ENCODE measurements at regions not wholly inside any gene's neighbourhood (a gene's known extent, or its start where the extent isn't known, plus 50 kb on each side); places are given as distances from the start of the nearest gene placed in this dataset.
"Not testable (repeated sequence)": the region's sequence is repeated elsewhere in the genome, so short reads cannot be mapped to it uniquely, and the experiment has no call there.

DNA sequence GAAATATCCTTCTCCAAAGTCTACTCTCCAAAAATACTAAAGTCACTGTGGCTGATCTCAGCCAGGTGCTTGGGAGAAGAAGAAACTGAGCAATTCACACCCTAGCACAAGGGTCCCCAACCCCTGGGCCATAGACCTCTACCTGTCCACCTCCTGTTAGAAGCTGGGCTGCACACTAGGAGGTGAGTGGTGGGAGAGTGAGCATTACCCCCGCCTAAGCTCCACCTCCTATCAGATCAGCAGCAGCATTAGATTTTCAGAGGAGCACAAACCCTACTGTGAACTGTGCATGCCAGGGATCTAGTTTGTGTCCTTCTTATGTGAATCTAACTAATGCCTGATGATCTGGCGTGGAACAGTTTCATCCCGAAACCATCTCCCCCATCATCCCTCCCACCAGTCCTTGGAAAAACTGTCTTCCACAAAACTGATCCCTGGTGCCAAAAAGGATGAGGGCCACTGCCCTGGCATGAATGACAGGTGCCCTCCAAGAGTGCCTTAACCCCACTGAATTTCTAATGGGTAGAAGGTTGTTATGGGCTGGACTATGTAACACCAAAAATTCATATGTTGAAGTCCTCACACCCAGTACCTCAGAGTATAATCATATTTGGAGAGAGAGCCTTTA, 109.2 kb upstream of the CDYL start:
- H3K9me3 ChIP-seq (ENCODE audit: control insufficient read depth in 1 of 2, low read length in 2 of 2): no peaks in the 10 kb centered on the region
- no peaks in the 10 kb centered on the region for H3K27me3 ChIP-seq (ENCODE audit: control insufficient read depth in 1 of 2, insufficient read depth in 2 of 2, low read length in 2 of 2)
- H3K36me3 ChIP-seq (ENCODE audit: control insufficient read depth in 1 of 2, insufficient read depth in 2 of 2, low read length in 2 of 2): no peaks in the 10 kb centered on the region
- H3K4me1 ChIP-seq (ENCODE audit: control insufficient read depth in 1 of 2, insufficient read depth in 2 of 2, low read length in 2 of 2): no peaks in the 10 kb centered on the region
- H3K27ac ChIP-seq (ENCODE audit: low read depth, low read length): no peak overlapping the region
- H3K9ac ChIP-seq (ENCODE audit: low read depth in 1 of 2, low read length in 2 of 2): no peak overlapping the region
- H3K4me3 ChIP-seq (ENCODE audit: low read depth in 1 of 2, low read length in 2 of 2): no peak overlapping the region

DNA sequence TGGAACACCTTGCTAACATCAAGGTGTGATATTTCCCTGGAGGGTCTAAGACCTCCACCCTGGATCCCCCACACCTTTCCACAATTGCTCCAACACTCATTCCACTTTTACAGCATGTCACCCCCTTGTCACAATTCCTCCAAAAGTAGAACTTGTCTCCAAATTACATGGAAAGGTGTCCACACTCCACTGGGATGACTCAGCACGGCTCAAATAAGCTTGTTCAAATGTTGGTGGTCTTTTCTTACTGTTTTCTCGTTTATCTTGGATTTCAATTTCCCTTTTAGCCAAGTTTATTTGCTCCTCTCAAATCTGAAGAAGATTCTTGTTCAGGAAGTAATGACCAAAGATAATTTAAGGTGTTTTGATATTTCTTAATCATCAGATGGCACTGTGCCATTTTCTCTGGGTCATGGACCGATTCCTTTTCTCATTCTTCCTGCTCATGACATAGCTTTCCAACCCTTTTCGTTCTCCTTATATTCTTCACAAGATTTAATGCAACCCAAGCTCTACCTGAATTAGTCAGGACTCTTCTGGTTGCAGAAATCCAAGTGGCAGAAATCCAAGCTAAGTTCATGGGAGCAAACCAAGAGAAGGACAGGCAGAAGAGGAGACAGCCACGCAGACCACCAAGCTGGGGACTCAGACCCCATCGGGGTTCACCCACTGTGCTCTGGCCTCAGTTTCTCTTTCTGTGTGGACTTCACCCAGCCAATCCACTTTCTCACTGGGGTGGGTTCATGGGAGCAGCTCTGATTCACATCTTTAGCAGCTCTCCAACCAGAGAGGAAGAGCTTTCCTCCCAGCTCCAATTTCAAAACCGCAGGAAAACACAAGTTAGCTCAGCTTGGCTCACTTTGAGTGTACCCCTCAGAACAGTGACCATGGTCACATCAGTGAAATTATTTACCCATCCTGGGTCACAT, 110.5 kb upstream of the CDYL start:
- no peaks in the 10 kb centered on the region for H3K4me1 ChIP-seq (ENCODE audit: control insufficient read depth in 1 of 2, insufficient read depth in 2 of 2, low read length in 2 of 2)

DNA sequence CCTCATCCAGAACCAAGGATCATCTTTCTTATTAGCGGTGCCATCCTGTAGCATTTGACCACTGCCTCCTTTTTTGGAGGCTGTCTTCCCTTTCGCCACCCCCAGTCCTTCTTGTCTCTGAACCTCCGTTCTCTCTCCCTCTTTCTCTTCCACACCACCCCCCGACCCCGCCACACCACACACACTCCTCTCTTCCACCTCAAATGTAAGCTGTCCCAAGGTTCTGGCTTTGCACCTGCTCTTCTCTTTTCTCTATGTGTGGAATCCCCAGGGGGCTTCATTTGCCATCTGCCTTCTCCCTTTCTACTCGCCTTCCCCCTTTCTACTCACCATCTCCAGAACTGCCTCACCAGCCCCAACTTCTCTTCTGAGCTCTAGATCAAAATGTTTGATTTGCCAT, 111.3 kb upstream of the CDYL start:
- Histone ChIP-seq H3K27ac (ENCODE audit: low read depth, low read length) (no peak overlapping the region), H3K27me3 (ENCODE audit: control insufficient read depth in 1 of 2, insufficient read depth in 2 of 2, low read length in 2 of 2) (no peaks in the 10 kb centered on the region), H3K9ac (ENCODE audit: low read depth in 1 of 2, low read length in 2 of 2) (no peak overlapping the region), H3K4me1 (ENCODE audit: control insufficient read depth in 1 of 2, insufficient read depth in 2 of 2, low read length in 2 of 2) (no peaks in the 10 kb centered on the region), H3K4me3 (ENCODE audit: low read depth in 1 of 2, low read length in 2 of 2) (no peak overlapping the region), H3K36me3 (ENCODE audit: control insufficient read depth in 1 of 2, insufficient read depth in 2 of 2, low read length in 2 of 2) (no peaks in the 10 kb centered on the region), H3K9me3 (ENCODE audit: control insufficient read depth in 1 of 2, low read length in 2 of 2) (no peaks in the 10 kb centered on the region)

More for the DNA sequence above, 110.5 kb upstream of the CDYL start:
- no peaks in the 10 kb centered on the region for H3K27me3 ChIP-seq (ENCODE audit: control insufficient read depth in 1 of 2, insufficient read depth in 2 of 2, low read length in 2 of 2)
- no peaks in the 10 kb centered on the region for H3K36me3 ChIP-seq (ENCODE audit: control insufficient read depth in 1 of 2, insufficient read depth in 2 of 2, low read length in 2 of 2)
- H3K9me3 ChIP-seq (ENCODE audit: control insufficient read depth in 1 of 2, low read length in 2 of 2): no peaks in the 10 kb centered on the region
- H3K27ac ChIP-seq (ENCODE audit: low read depth, low read length): no peak overlapping the region
- H3K4me3 ChIP-seq (ENCODE audit: low read depth in 1 of 2, low read length in 2 of 2): no peak overlapping the region
- H3K9ac ChIP-seq (ENCODE audit: low read depth in 1 of 2, low read length in 2 of 2): no peak overlapping the region

DNA sequence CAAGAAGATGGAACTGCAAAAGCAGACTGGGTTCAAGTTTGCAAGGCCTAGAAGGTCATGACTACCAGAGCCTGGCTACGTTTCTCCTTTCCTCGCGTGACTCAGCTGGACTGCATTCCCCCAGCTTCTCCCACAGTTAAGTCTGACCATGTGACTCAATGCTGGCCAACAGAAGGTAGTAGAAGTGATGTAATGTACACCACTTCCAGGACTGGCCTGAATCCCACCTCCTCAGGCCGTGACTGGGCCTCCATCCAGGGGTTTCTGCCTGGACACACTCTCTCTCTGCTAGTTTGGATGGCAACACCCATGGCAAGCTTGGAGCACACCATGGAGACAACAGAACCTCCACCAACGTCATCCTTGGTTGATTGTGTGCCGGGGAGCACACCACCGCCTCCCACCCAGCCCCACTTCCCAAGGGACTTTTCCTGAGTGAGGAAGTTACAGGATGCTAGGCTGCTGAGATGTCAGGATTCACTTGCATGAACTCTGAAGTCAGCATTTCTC, 112.0 kb upstream of the CDYL start:
- Histone ChIP-seq H3K4me3 (ENCODE audit: low read depth in 1 of 2, low read length in 2 of 2) (no peak overlapping the region), H3K27ac (ENCODE audit: low read depth, low read length) (no peak overlapping the region), H3K9ac (ENCODE audit: low read depth in 1 of 2, low read length in 2 of 2) (no peak overlapping the region), H3K9me3 (ENCODE audit: control insufficient read depth in 1 of 2, low read length in 2 of 2) (no peaks in the 10 kb centered on the region), H3K4me1 (ENCODE audit: control insufficient read depth in 1 of 2, insufficient read depth in 2 of 2, low read length in 2 of 2) (no peaks in the 10 kb centered on the region), H3K27me3 (ENCODE audit: control insufficient read depth in 1 of 2, insufficient read depth in 2 of 2, low read length in 2 of 2) (no peaks in the 10 kb centered on the region), H3K36me3 (ENCODE audit: control insufficient read depth in 1 of 2, insufficient read depth in 2 of 2, low read length in 2 of 2) (no peaks in the 10 kb centered on the region)

DNA sequence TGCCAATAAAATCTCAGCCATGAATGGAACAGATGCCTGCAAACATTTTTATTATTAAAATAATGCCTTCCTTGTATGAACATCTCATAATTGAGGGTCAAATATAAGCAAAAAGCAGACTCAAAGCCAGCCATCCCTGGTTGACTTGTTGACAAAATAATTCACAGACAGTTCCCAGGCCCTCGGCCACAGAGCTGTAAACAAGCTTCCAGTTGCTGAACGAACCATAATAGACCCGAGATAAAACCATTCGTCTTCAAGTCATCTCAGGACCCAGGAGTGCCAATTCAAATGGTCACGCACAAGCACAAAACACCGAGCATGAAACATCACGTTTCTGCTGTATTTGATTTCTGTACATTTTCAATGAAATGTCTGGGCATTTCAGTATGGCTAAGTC, 113.3 kb upstream of the CDYL start:
- no peak overlapping the region for H3K4me3 ChIP-seq (ENCODE audit: low read depth in 1 of 2, low read length in 2 of 2)
- no peaks in the 10 kb centered on the region for H3K4me1 ChIP-seq (ENCODE audit: control insufficient read depth in 1 of 2, insufficient read depth in 2 of 2, low read length in 2 of 2)
- no peak overlapping the region for H3K9ac ChIP-seq (ENCODE audit: low read depth in 1 of 2, low read length in 2 of 2)
- no peaks in the 10 kb centered on the region for H3K27me3 ChIP-seq (ENCODE audit: control insufficient read depth in 1 of 2, insufficient read depth in 2 of 2, low read length in 2 of 2)
- no peaks in the 10 kb centered on the region for H3K9me3 ChIP-seq (ENCODE audit: control insufficient read depth in 1 of 2, low read length in 2 of 2)
- H3K27ac ChIP-seq (ENCODE audit: low read depth, low read length): no peak overlapping the region
- no peaks in the 10 kb centered on the region for H3K36me3 ChIP-seq (ENCODE audit: control insufficient read depth in 1 of 2, insufficient read depth in 2 of 2, low read length in 2 of 2)

DNA sequence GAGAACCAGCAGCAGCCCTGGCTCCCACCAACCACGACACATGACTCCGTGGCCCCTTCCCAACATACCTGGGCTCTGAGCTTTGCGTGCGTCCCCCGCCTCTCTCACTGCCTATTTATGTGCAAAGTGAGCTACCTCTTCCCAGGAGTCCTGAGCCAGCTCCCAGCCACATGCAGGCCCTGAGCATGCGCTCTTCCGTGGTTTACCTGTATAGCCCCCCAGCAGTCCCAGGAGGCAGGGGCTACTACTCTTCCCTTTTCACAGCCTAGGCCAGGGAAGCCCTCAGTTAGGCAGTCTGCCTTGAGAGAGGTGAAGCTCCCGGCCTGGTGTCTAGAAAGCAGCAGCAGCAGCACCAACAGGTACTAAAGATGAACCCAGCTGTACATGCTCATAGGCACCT, 114.8 kb upstream of the CDYL start:
- H3K36me3 ChIP-seq (ENCODE audit: control insufficient read depth in 1 of 2, insufficient read depth in 2 of 2, low read length in 2 of 2): no peaks in the 10 kb centered on the region
- H3K27ac ChIP-seq (ENCODE audit: low read depth, low read length): no peak overlapping the region
- H3K9ac ChIP-seq (ENCODE audit: low read depth in 1 of 2, low read length in 2 of 2): no peak overlapping the region
- no peaks in the 10 kb centered on the region for H3K27me3 ChIP-seq (ENCODE audit: control insufficient read depth in 1 of 2, insufficient read depth in 2 of 2, low read length in 2 of 2)
- H3K9me3 ChIP-seq (ENCODE audit: control insufficient read depth in 1 of 2, low read length in 2 of 2): no peaks in the 10 kb centered on the region
- H3K4me3 ChIP-seq (ENCODE audit: low read depth in 1 of 2, low read length in 2 of 2): no peak overlapping the region
- no peaks in the 10 kb centered on the region for H3K4me1 ChIP-seq (ENCODE audit: control insufficient read depth in 1 of 2, insufficient read depth in 2 of 2, low read length in 2 of 2)

DNA sequence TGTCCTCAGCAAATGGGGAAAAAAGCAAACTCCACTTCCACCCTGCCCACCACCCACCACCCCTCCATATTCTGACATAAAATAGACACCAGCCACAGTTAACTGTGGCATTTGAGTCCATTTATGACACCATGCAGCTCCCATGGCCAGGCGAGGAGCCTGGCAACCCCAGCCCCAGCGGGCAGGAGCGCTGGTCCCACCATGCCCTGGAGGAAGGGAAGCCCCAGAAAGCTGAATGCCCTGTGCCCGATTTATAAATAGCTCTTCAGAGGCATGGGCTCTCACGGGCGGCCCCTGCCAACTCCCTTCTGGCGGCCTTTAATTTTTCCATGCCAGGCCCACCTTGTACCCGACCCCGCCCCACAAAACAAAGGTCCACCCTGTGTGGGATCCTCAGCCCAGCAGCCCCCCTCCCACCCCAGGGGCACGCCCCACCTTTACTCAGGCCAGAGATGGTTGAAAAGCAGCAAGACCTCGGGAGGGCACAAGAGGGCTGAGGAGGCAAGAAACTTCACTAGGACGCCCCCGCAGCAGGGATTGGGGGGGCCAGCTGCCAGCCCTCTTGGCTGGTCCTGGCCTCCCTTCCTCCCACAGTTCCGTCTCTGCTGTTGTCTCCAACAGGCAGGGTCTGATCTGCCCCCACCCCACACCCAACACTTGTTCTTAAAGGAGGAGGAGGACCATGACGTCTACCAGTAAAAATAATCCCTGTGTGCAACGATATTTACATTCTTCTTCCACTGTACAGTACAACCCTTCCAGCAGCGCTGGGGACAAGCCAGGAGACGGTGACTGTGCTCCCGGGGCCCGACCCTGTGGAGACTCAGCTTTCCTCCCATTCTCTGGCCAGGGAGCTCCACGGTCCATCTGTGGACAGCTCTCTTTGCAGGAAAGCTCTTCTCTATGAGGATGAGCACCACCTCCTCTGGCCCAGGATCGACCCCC, 115.6 kb upstream of the CDYL start:
- H3K9ac ChIP-seq (ENCODE audit: low read depth in 1 of 2, low read length in 2 of 2): no peak overlapping the region
- no peak overlapping the region for H3K4me3 ChIP-seq (ENCODE audit: low read depth in 1 of 2, low read length in 2 of 2)
- H3K27ac ChIP-seq (ENCODE audit: low read depth, low read length): no peak overlapping the region
- H3K27me3 ChIP-seq (ENCODE audit: control insufficient read depth in 1 of 2, insufficient read depth in 2 of 2, low read length in 2 of 2): no peaks in the 10 kb centered on the region
- no peaks in the 10 kb centered on the region for H3K9me3 ChIP-seq (ENCODE audit: control insufficient read depth in 1 of 2, low read length in 2 of 2)
- no peaks in the 10 kb centered on the region for H3K4me1 ChIP-seq (ENCODE audit: control insufficient read depth in 1 of 2, insufficient read depth in 2 of 2, low read length in 2 of 2)
- H3K36me3 ChIP-seq (ENCODE audit: control insufficient read depth in 1 of 2, insufficient read depth in 2 of 2, low read length in 2 of 2): no peaks in the 10 kb centered on the region

DNA sequence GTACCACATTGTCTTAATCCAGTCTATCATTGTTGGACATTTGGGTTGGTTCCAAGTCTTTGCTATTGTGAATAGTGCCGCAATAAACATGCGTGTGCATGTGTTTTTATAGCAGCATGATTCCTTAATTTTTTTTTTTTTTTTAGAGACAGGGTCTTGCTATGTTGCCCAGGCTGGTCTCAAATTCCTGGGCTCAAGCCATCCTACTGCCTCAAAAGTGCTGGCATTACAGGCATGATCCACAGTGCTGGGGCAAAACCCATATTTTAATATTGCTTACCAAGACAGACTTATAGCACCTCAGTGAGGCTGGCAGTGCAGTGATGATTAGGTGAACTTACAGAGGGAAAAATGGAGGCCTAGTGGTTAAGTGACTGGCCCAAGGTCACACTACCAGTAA, 116.5 kb upstream of the CDYL start:
- not testable (repeated sequence) for H3K27ac ChIP-seq (ENCODE audit: low read depth, low read length); H3K36me3 ChIP-seq (ENCODE audit: control insufficient read depth in 1 of 2, insufficient read depth in 2 of 2, low read length in 2 of 2); H3K4me3 ChIP-seq (ENCODE audit: low read depth in 1 of 2, low read length in 2 of 2); H3K4me1 ChIP-seq (ENCODE audit: control insufficient read depth in 1 of 2, insufficient read depth in 2 of 2, low read length in 2 of 2); H3K9me3 ChIP-seq (ENCODE audit: control insufficient read depth in 1 of 2, low read length in 2 of 2); H3K27me3 ChIP-seq (ENCODE audit: control insufficient read depth in 1 of 2, insufficient read depth in 2 of 2, low read length in 2 of 2); H3K9ac ChIP-seq (ENCODE audit: low read depth in 1 of 2, low read length in 2 of 2)

DNA sequence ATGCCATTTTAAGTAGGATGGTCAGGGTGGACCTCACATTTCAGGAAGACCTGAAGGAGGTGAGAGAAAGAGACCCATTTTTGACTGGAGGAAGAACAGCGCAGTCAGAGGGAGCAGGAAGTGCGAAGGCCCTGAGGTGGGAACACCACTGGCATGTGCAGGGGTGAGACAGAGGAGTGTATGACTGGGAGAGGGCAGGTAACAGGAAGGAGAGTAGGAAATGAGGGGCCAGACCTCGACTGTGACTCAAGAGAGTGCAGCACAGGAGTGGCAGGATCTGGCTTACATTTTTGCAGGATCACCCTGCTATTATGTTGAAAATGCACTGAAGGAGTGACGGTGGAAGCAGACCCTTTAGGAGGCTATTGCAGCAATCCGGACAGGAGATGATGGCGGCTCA, 117.7 kb upstream of the CDYL start:
- Histone ChIP-seq H3K4me1 (ENCODE audit: control insufficient read depth in 1 of 2, insufficient read depth in 2 of 2, low read length in 2 of 2) (no peaks in the 10 kb centered on the region), H3K27ac (ENCODE audit: low read depth, low read length) (no peak overlapping the region), H3K4me3 (ENCODE audit: low read depth in 1 of 2, low read length in 2 of 2) (no peak overlapping the region), H3K27me3 (ENCODE audit: control insufficient read depth in 1 of 2, insufficient read depth in 2 of 2, low read length in 2 of 2) (no peaks in the 10 kb centered on the region), H3K9ac (ENCODE audit: low read depth in 1 of 2, low read length in 2 of 2) (no peak overlapping the region), H3K9me3 (ENCODE audit: control insufficient read depth in 1 of 2, low read length in 2 of 2) (no peaks in the 10 kb centered on the region), H3K36me3 (ENCODE audit: control insufficient read depth in 1 of 2, insufficient read depth in 2 of 2, low read length in 2 of 2) (no peaks in the 10 kb centered on the region)

All from duodenal mucosa (tissue), 2 donors.